Body of pancreas (tissue), 4 donors: ENCODE measurements at regions not wholly inside any gene's neighbourhood (a gene's known extent, or its start where the extent isn't known, plus 50 kb on each side); places are given as distances from the start of the nearest gene placed in this dataset.
"Not testable (repeated sequence)": the region's sequence is repeated elsewhere in the genome, so short reads cannot be mapped to it uniquely, and the experiment has no call there.

Source experiments
- POLR2A ChIP-seq, 3 donors: fragments of 450-650 bp; IDR thresholded peaks; one replicate each; pipeline ENCODE4 v1.6.1; 2016; ENCODE audit warnings: antibody characterized with exemption in 3 of 3, mild to moderate bottlenecking in 2 of 3
- TF ChIP-seq, protein P1 (sequence below), 7 experiments: fragments of 450-650 bp in 4 of 7; fragments of 200-600 bp in 3 of 7; sonication (generic) in 3 of 7; IDR thresholded peaks; one replicate each; pipeline ENCODE4 v1.5.1; 2016 to 2019; ENCODE audit warnings: antibody characterized with exemption in 7 of 7

GRCh38 chr6:115589072-115589471, 471.6 kb downstream of the FRK start:
- TF ChIP-seq, protein P1, sequence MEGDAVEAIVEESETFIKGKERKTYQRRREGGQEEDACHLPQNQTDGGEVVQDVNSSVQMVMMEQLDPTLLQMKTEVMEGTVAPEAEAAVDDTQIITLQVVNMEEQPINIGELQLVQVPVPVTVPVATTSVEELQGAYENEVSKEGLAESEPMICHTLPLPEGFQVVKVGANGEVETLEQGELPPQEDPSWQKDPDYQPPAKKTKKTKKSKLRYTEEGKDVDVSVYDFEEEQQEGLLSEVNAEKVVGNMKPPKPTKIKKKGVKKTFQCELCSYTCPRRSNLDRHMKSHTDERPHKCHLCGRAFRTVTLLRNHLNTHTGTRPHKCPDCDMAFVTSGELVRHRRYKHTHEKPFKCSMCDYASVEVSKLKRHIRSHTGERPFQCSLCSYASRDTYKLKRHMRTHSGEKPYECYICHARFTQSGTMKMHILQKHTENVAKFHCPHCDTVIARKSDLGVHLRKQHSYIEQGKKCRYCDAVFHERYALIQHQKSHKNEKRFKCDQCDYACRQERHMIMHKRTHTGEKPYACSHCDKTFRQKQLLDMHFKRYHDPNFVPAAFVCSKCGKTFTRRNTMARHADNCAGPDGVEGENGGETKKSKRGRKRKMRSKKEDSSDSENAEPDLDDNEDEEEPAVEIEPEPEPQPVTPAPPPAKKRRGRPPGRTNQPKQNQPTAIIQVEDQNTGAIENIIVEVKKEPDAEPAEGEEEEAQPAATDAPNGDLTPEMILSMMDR (IDR thresholded peaks at IDR 0.05), result not testable (repeated sequence)
- not testable (repeated sequence) for TF ChIP-seq POLR2A (IDR thresholded peaks at IDR 0.05)
